ENCODE measurements at regions not wholly inside any gene's neighbourhood (a gene's known extent, or its start where the extent isn't known, plus 50 kb on each side); places are given as distances from the start of the nearest gene placed in this dataset.
A peak's percentile ranks its signal among the peaks of the same experiment; 100 is the strongest.

DNA sequence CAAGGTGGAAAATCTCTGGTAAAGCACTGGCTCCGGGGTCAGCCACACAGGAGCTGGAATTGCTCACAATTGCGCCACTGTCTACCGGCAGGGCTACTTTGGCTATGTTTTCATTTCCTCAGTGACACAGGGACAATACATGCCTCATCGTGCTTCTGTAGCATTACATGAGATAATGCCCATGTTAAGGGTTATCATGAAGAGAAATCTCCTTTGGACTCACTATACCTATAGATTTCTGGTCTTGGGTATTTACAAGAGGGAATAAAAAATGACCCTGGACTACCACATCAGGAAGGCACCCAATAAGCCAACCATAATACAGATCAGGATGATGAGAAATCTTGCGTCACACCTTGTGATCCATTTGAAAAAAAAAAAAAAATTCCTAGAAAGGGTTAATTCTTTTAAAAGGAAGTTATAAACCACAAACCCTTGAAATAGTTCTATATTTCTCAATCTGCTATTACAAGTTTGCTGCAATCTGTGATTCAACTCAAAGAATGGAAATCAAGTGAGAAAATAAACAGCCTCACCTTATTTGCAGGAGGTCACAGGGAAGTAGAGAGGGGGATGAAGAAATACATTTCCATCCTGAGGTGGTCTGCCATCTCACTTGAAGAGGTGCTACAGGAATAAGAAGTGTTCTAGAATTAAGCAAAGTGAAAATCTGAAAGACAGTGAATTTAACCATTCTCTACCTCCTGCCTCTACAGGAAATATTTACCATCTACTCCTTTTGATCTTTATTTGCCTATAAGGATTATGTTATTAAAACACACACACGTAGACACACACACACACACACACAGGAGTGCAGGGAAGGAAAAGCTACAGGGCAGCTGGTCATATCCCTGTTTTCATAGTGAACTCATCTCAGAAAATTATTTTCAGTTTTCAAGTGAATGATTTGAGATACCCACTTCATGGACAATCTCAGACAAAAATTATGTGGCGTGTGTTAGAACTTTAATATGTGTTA lies 231.3 kb upstream of the CELF2 start:
- no peak overlapping the region for H3K4me2 ChIP-seq (ENCODE audit: low read length)
- no peak overlapping the region for H2BK5ac ChIP-seq (ENCODE audit: low read length)
- H3K27me3 ChIP-seq (ENCODE audit: insufficient read depth, low read length, poor library complexity): no peaks in the 10 kb centered on the region
- peak overlapping the region; percentile 39 for H3K56ac ChIP-seq (ENCODE audit: low read length)
- H4K8ac ChIP-seq (ENCODE audit: low read depth, low read length): no peak overlapping the region
- no peak overlapping the region for H3K27ac ChIP-seq (ENCODE audit: low read depth, low read length)
- no peak overlapping the region for H4K5ac ChIP-seq (ENCODE audit: low read length)
- H3K4ac ChIP-seq (ENCODE audit: low read depth, low read length): no peak overlapping the region
- no peaks in the 10 kb centered on the region for H3K4me1 ChIP-seq (ENCODE audit: control insufficient read depth, low read depth, low read length)
- no peak overlapping the region for H2AK5ac ChIP-seq (ENCODE audit: low read length)
- no peak overlapping the region for H3K23ac ChIP-seq (ENCODE audit: low read length)
- no peak overlapping the region for H3K18ac ChIP-seq (ENCODE audit: low read length)
- peak; percentile 18 for DNase-seq
- no peak overlapping the region for H2BK15ac ChIP-seq (replicated peaks; ENCODE audit: low read depth)
- no CpG with 5 or more reads among the region's 7 CpGs for WGBS (ENCODE audit: extremely low coverage, insufficient coverage, low lambda C conversion rate)
- H3K9ac ChIP-seq (ENCODE audit: low read length): no peak overlapping the region
- H3K36me3 ChIP-seq (ENCODE audit: control insufficient read depth, insufficient read depth, low read length): no peaks in the 10 kb centered on the region
- H3K79me1 ChIP-seq (ENCODE audit: low read length): no peaks in the 10 kb centered on the region
- no peaks in the 10 kb centered on the region for H3K79me2 ChIP-seq (ENCODE audit: control insufficient read depth, insufficient read depth, low read length)
- no peak overlapping the region for H3K4me3 ChIP-seq (ENCODE audit: low read length)
- H2BK120ac ChIP-seq (ENCODE audit: low read depth, low read length): no peak overlapping the region

DNA sequence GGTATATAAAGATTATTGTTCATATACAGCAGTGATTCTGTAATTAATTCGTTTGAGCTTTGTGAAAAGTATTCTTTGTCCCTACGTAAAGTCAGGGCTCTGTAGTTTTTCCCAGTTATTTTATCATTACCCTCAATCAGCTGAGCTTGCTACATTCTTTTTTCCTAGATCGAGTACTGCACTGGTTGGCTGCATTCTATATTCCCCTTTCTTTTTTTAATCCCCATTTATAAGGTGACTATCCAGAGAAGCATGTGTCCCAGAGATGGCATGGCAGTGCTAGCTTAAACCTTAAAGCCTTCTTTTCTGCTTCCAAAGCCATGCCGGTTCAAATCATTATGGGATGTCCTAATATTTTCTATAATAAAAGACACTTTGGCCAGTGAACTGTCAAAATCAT lies 230.1 kb upstream of the CELF2 start:
- Histone ChIP-seq H3K79me2 (ENCODE audit: control insufficient read depth, insufficient read depth, low read length) (no peaks in the 10 kb centered on the region), H3K9ac (ENCODE audit: low read length) (no peak overlapping the region), H4K5ac (ENCODE audit: low read length) (no peak overlapping the region), H2BK120ac (ENCODE audit: low read depth, low read length) (no peak overlapping the region), H3K4me2 (ENCODE audit: low read length) (no peak overlapping the region), H3K4me3 (ENCODE audit: low read length) (no peak overlapping the region), H3K36me3 (ENCODE audit: control insufficient read depth, insufficient read depth, low read length) (no peaks in the 10 kb centered on the region), H3K4me1 (ENCODE audit: control insufficient read depth, low read depth, low read length) (no peaks in the 10 kb centered on the region), H3K23ac (ENCODE audit: low read length) (no peak overlapping the region), H3K79me1 (ENCODE audit: low read length) (no peaks in the 10 kb centered on the region), H3K56ac (ENCODE audit: low read length) (no peak overlapping the region), H3K4ac (ENCODE audit: low read depth, low read length) (no peak overlapping the region), H2BK15ac (replicated peaks; ENCODE audit: low read depth) (no peak overlapping the region), H2BK5ac (ENCODE audit: low read length) (no peak overlapping the region), H2AK5ac (ENCODE audit: low read length) (no peak overlapping the region), H3K18ac (ENCODE audit: low read length) (no peak overlapping the region), H3K27me3 (ENCODE audit: insufficient read depth, low read length, poor library complexity) (no peaks in the 10 kb centered on the region), H3K27ac (ENCODE audit: low read depth, low read length) (no peak overlapping the region), H4K8ac (ENCODE audit: low read depth, low read length) (no peak overlapping the region)
- no peak for DNase-seq
- no CpG with 5 or more reads among the region's 4 CpGs for WGBS (ENCODE audit: extremely low coverage, insufficient coverage, low lambda C conversion rate)

GRCh38 chr10:10788761-10789160 lies 228.9 kb upstream of the CELF2 start:
- H4K8ac ChIP-seq (ENCODE audit: low read depth, low read length): no peak overlapping the region
- DNase-seq: no peak
- H2BK5ac ChIP-seq (ENCODE audit: low read length): no peak overlapping the region
- H3K4me1 ChIP-seq (ENCODE audit: control insufficient read depth, low read depth, low read length): no peaks in the 10 kb centered on the region
- no peak overlapping the region for H2BK15ac ChIP-seq (replicated peaks; ENCODE audit: low read depth)
- H3K79me1 ChIP-seq (ENCODE audit: low read length): no peaks in the 10 kb centered on the region
- H3K27me3 ChIP-seq (ENCODE audit: insufficient read depth, low read length, poor library complexity): no peaks in the 10 kb centered on the region
- no peaks in the 10 kb centered on the region for H3K79me2 ChIP-seq (ENCODE audit: control insufficient read depth, insufficient read depth, low read length)
- no CpG with 5 or more reads among the region's 4 CpGs for WGBS (ENCODE audit: extremely low coverage, insufficient coverage, low lambda C conversion rate)
- no peaks in the 10 kb centered on the region for H3K36me3 ChIP-seq (ENCODE audit: control insufficient read depth, insufficient read depth, low read length)
- no peak overlapping the region for H2BK120ac ChIP-seq (ENCODE audit: low read depth, low read length)
- H3K23ac ChIP-seq (ENCODE audit: low read length): no peak overlapping the region
- H3K4me3 ChIP-seq (ENCODE audit: low read length): no peak overlapping the region
- peak overlapping the region; percentile 43 for H3K4ac ChIP-seq (ENCODE audit: low read depth, low read length)
- H3K18ac ChIP-seq (ENCODE audit: low read length): no peak overlapping the region
- no peak overlapping the region for H3K27ac ChIP-seq (ENCODE audit: low read depth, low read length)
- no peak overlapping the region for H3K9ac ChIP-seq (ENCODE audit: low read length)
- H4K5ac ChIP-seq (ENCODE audit: low read length): no peak overlapping the region
- H2AK5ac ChIP-seq (ENCODE audit: low read length): no peak overlapping the region
- H3K4me2 ChIP-seq (ENCODE audit: low read length): no peak overlapping the region
- no peak overlapping the region for H3K56ac ChIP-seq (ENCODE audit: low read length)

- H4K8ac ChIP-seq (ENCODE audit: low read depth, low read length): no peak overlapping the region
- H2BK120ac ChIP-seq (ENCODE audit: low read depth, low read length): peak overlapping the region; percentile 92
- no peak overlapping the region for H3K4ac ChIP-seq (ENCODE audit: low read depth, low read length)
- no peak for DNase-seq
- H3K9ac ChIP-seq (ENCODE audit: low read length): no peak overlapping the region
- no peak overlapping the region for H3K4me3 ChIP-seq (ENCODE audit: low read length)
- no peaks in the 10 kb centered on the region for H3K27me3 ChIP-seq (ENCODE audit: insufficient read depth, low read length, poor library complexity)
- no peaks in the 10 kb centered on the region for H3K36me3 ChIP-seq (ENCODE audit: control insufficient read depth, insufficient read depth, low read length)
- no peak overlapping the region for H4K5ac ChIP-seq (ENCODE audit: low read length)
- no peak overlapping the region for H3K27ac ChIP-seq (ENCODE audit: low read depth, low read length)
- no peak overlapping the region for H2BK5ac ChIP-seq (ENCODE audit: low read length)
- H2AK5ac ChIP-seq (ENCODE audit: low read length): no peak overlapping the region
- H3K4me2 ChIP-seq (ENCODE audit: low read length): no peak overlapping the region
- no peak overlapping the region for H3K23ac ChIP-seq (ENCODE audit: low read length)
- no peak overlapping the region for H2BK15ac ChIP-seq (replicated peaks; ENCODE audit: low read depth)
- no CpG with 5 or more reads among the region's 3 CpGs for WGBS (ENCODE audit: extremely low coverage, insufficient coverage, low lambda C conversion rate)
- no peak overlapping the region for H3K56ac ChIP-seq (ENCODE audit: low read length)
- peaks cover 2% of the 10 kb centered on the region for H3K4me1 ChIP-seq (ENCODE audit: control insufficient read depth, low read depth, low read length)
- H3K18ac ChIP-seq (ENCODE audit: low read length): no peak overlapping the region
- no peaks in the 10 kb centered on the region for H3K79me1 ChIP-seq (ENCODE audit: low read length)
- H3K79me2 ChIP-seq (ENCODE audit: control insufficient read depth, insufficient read depth, low read length): no peaks in the 10 kb centered on the region
Observed at GRCh38 chr10:10791869-10792268, 225.8 kb upstream of the CELF2 start.

GRCh38 chr10:10792681-10793080 lies 225.0 kb upstream of the CELF2 start:
- peaks cover 4% of the 10 kb centered on the region for H3K4me1 ChIP-seq (ENCODE audit: control insufficient read depth, low read depth, low read length)
- no peaks in the 10 kb centered on the region for H3K79me1 ChIP-seq (ENCODE audit: low read length)
- H3K4me2 ChIP-seq (ENCODE audit: low read length): no peak overlapping the region
- peak; percentile 85 for DNase-seq
- no peak overlapping the region for H4K8ac ChIP-seq (ENCODE audit: low read depth, low read length)
- WGBS (ENCODE audit: extremely low coverage, insufficient coverage, low lambda C conversion rate): no CpG with 5 or more reads among the region's 3 CpGs
- H3K4me3 ChIP-seq (ENCODE audit: low read length): no peak overlapping the region
- H2BK15ac ChIP-seq (replicated peaks; ENCODE audit: low read depth): no peak overlapping the region
- no peak overlapping the region for H2BK5ac ChIP-seq (ENCODE audit: low read length)
- no peak overlapping the region for H3K9ac ChIP-seq (ENCODE audit: low read length)
- no peak overlapping the region for H2AK5ac ChIP-seq (ENCODE audit: low read length)
- no peak overlapping the region for H4K5ac ChIP-seq (ENCODE audit: low read length)
- no peaks in the 10 kb centered on the region for H3K36me3 ChIP-seq (ENCODE audit: control insufficient read depth, insufficient read depth, low read length)
- no peak overlapping the region for H3K23ac ChIP-seq (ENCODE audit: low read length)
- no peak overlapping the region for H3K56ac ChIP-seq (ENCODE audit: low read length)
- H2BK120ac ChIP-seq (ENCODE audit: low read depth, low read length): peak overlapping the region; percentile 92
- H3K27ac ChIP-seq (ENCODE audit: low read depth, low read length): peak overlapping the region; percentile 86
- H3K79me2 ChIP-seq (ENCODE audit: control insufficient read depth, insufficient read depth, low read length): no peaks in the 10 kb centered on the region
- peak overlapping the region; percentile 60 for H3K18ac ChIP-seq (ENCODE audit: low read length)
- no peak overlapping the region for H3K4ac ChIP-seq (ENCODE audit: low read depth, low read length)
- H3K27me3 ChIP-seq (ENCODE audit: insufficient read depth, low read length, poor library complexity): no peaks in the 10 kb centered on the region

Measured in mesendoderm (in vitro differentiated cells).